HG02610 (cell line): ENCODE measurements at regions not wholly inside any gene's neighbourhood (a gene's known extent, or its start where the extent isn't known, plus 50 kb on each side); places are given as distances from the start of the nearest gene placed in this dataset.

Experiments
- ATAC-seq: cut with Tn5 transposase; IDR thresholded peaks from one replicate; pipeline ENCODE4 v1.9.1; 2021; ENCODE audit warnings: mild to moderate bottlenecking, moderate library complexity; ENCODE audit not compliant: unreplicated experiment

GRCh38 chr21:18460979-18461378 is 57.4 kb upstream of the TMPRSS15 start:
- no peak for ATAC-seq

- no peak for ATAC-seq
These were observed 58.2 kb upstream of the TMPRSS15 start for GRCh38 chr21:18461743-18462142.

GRCh38 chr21:18467715-18468114 is 64.1 kb upstream of the TMPRSS15 start:
- peak; percentile 72 for ATAC-seq

GRCh38 chr21:18468790-18469189 is 65.2 kb upstream of the TMPRSS15 start:
- peak; percentile 61 for ATAC-seq

- ATAC-seq: no peak
These were observed 73.1 kb upstream of the TMPRSS15 start for GRCh38 chr21:18476639-18477038.

GRCh38 chr21:18477043-18477442 is 73.5 kb upstream of the TMPRSS15 start:
- ATAC-seq: no peak

GRCh38 chr21:18478513-18478912 is 74.9 kb upstream of the TMPRSS15 start:
- ATAC-seq: no peak

GRCh38 chr21:18488252-18488651 is 84.7 kb upstream of the TMPRSS15 start:
- no peak for ATAC-seq

GRCh38 chr21:18493422-18493821 is 89.8 kb upstream of the TMPRSS15 start:
- ATAC-seq: no peak

- ATAC-seq: no peak
These were observed 91.9 kb upstream of the TMPRSS15 start for GRCh38 chr21:18495523-18495922.

- no peak for ATAC-seq
These were observed 94.8 kb upstream of the TMPRSS15 start for GRCh38 chr21:18498431-18498830.

- ATAC-seq: no peak
These were observed 96.3 kb upstream of the TMPRSS15 start for GRCh38 chr21:18499761-18500376.

- ATAC-seq: no peak
These were observed 114.5 kb upstream of the TMPRSS15 start for GRCh38 chr21:18518054-18518481.

GRCh38 chr21:18521204-18521603 is 117.6 kb upstream of the TMPRSS15 start:
- no peak for ATAC-seq

- ATAC-seq: no peak
These were observed 118.8 kb upstream of the TMPRSS15 start for GRCh38 chr21:18522181-18522972.

- ATAC-seq: no peak
These were observed 120.7 kb upstream of the TMPRSS15 start for GRCh38 chr21:18524097-18524880.

- ATAC-seq: no peak
These were observed 125.7 kb upstream of the TMPRSS15 start for GRCh38 chr21:18529254-18529653.

- ATAC-seq: no peak
These were observed 138.5 kb upstream of the TMPRSS15 start for GRCh38 chr21:18542081-18542480.

GRCh38 chr21:18545908-18546307 is 142.3 kb upstream of the TMPRSS15 start:
- no peak for ATAC-seq

- ATAC-seq: no peak
These were observed 143.8 kb upstream of the TMPRSS15 start for GRCh38 chr21:18547347-18547746.

GRCh38 chr21:18548249-18548648 is 144.7 kb upstream of the TMPRSS15 start:
- no peak for ATAC-seq
